Body of pancreas (tissue), 4 donors: ENCODE measurements at regions not wholly inside any gene's neighbourhood (a gene's known extent, or its start where the extent isn't known, plus 50 kb on each side); places are given as distances from the start of the nearest gene placed in this dataset.

Experiments used
- ATAC-seq: fragments of 150-250 bp; one replicate; pipeline ENCODE4 v1.9.1; 2016
- DNase-seq, 4 donors: peaks; one replicate each; pipeline ENCODE4 v3.0.0-alpha.2; 2019
- H3K27ac ChIP-seq, 4 donors: fragments of 200-600 bp; sonication (generic); 1 replicate in 3 of 4; 2 replicates in 1 of 4; pipeline versions ENCODE4 v1.5.1 to v1.6.1; 2016 to 2019; ENCODE audit warnings: mild to moderate bottlenecking in 1 of 4, mixed read lengths in 1 of 4, moderate library complexity in 1 of 4
- H3K27me3 ChIP-seq, 2 donors: fragments of 200-600 bp; sonication (generic); one replicate each; pipeline ENCODE4 v1.6.0; 2016; ENCODE audit warnings: mild to moderate bottlenecking in 1 of 2
- H3K36me3 ChIP-seq, 2 donors: fragments of 200-600 bp; sonication (generic); replicated peaks in 1 of 2; 2 replicates each; pipeline ENCODE4 v1.5.1; 2016; ENCODE audit warnings: low read depth in 2 of 2; ENCODE audit not compliant: insufficient read depth in 1 of 2
- H3K4me1 ChIP-seq: fragments of 200-600 bp; sonication (generic); one replicate; pipeline ENCODE4 v1.6.0; 2016
- H3K4me3 ChIP-seq, 2 donors: fragments of 200-600 bp; sonication (generic); 1 replicate in 1 of 2; 2 replicates in 1 of 2; pipeline ENCODE4 v1.5.1; 2016 to 2019
- H3K9me3 ChIP-seq, 3 donors: fragments of 200-600 bp; sonication (generic); 1 replicate in 2 of 3; 2 replicates in 1 of 3; pipeline ENCODE4 v1.5.1; 2016
- POLR2A ChIP-seq, 3 donors: fragments of 450-650 bp; IDR thresholded peaks; one replicate each; pipeline ENCODE4 v1.6.1; 2016; ENCODE audit warnings: antibody characterized with exemption in 3 of 3, mild to moderate bottlenecking in 2 of 3
- WGBS, 2 donors: methylation state at CpG; one replicate each; pipeline ENCODE4 v1.1.5; 2017; 5-methylcytosine and 5-hydroxymethylcytosine counted together
- intact Hi-C: fragments of 100-400 bp; cut with DNase I; formaldehyde crosslinking; loops from one replicate; pipeline ENCODE4 v1.15.1; 2023
- TF ChIP-seq, protein P1 (sequence below), 7 experiments: fragments of 450-650 bp in 4 of 7; fragments of 200-600 bp in 3 of 7; sonication (generic) in 3 of 7; IDR thresholded peaks; one replicate each; pipeline ENCODE4 v1.5.1; 2016 to 2019; ENCODE audit warnings: antibody characterized with exemption in 7 of 7

DNA sequence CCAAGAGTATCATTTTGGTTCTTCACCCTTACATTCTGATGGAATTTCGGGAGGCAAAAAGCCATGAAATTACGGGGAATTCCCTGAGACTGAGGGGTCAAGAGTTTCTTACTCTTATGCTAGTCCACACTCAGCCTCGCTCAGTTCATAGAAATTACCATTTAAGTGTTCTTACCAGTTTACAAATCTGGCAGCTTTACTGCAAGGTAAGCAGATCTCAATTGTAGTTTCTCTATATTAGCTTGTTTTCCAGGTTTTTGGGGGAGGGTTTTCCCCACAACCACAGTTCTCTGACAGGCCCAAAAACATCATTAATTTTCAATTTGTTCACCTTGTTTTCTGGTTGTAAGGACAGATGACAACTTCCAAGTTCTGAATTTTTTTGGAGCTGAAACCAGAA is 1028.4 kb downstream of the FAM181B start:
- no peak for DNase-seq

DNA sequence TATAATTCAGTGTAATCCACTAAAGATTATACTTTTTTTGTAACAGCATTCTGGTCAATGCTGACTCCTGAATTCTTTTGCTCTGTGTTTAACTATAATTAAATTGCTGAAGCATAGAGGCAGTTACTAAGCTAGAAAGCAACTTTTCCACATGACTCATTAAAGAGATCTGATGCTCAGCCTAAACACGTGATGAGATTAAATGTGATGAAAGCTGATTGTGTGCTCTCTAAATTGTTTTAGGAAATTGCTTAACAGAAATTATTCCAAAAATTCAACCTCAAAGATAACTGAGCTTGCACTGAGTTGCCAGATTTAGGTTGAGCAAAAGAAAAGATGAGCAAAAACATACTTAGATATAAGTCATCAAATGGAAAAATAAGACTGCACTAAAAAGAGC is 1033.6 kb downstream of the FAM181B start:
- TF ChIP-seq POLR2A (IDR thresholded peaks at IDR 0.05): no peak
- TF ChIP-seq, protein P1, sequence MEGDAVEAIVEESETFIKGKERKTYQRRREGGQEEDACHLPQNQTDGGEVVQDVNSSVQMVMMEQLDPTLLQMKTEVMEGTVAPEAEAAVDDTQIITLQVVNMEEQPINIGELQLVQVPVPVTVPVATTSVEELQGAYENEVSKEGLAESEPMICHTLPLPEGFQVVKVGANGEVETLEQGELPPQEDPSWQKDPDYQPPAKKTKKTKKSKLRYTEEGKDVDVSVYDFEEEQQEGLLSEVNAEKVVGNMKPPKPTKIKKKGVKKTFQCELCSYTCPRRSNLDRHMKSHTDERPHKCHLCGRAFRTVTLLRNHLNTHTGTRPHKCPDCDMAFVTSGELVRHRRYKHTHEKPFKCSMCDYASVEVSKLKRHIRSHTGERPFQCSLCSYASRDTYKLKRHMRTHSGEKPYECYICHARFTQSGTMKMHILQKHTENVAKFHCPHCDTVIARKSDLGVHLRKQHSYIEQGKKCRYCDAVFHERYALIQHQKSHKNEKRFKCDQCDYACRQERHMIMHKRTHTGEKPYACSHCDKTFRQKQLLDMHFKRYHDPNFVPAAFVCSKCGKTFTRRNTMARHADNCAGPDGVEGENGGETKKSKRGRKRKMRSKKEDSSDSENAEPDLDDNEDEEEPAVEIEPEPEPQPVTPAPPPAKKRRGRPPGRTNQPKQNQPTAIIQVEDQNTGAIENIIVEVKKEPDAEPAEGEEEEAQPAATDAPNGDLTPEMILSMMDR (IDR thresholded peaks at IDR 0.05): no peak
- intact Hi-C loops: no loop called here
- no peak for ATAC-seq
- Histone ChIP-seq H3K27me3 (no peaks in the 10 kb centered on the region), H3K4me1 (no peaks in the 10 kb centered on the region), H3K27ac (no peak overlapping the region), H3K9me3 (no peaks in the 10 kb centered on the region), H3K36me3 (no peaks in the 10 kb centered on the region), H3K4me3 (no peak overlapping the region)
- DNase-seq: no peak
- WGBS, 2 donors: 42 to 59% methylated on average over 1 of the region's 1 CpG

More for the DNA sequence above, 1028.4 kb downstream of the FAM181B start:
- Histone ChIP-seq H3K4me3 (no peak overlapping the region), H3K36me3 (no peaks in the 10 kb centered on the region), H3K27me3 (no peaks in the 10 kb centered on the region), H3K9me3 (no peaks in the 10 kb centered on the region), H3K4me1 (no peaks in the 10 kb centered on the region), H3K27ac (no peak overlapping the region)
- intact Hi-C loops: no loop called here
- TF ChIP-seq, protein P1 (IDR thresholded peaks at IDR 0.05): no peak
- TF ChIP-seq POLR2A (IDR thresholded peaks at IDR 0.05): no peak
- WGBS, 2 donors: 26 to 39% methylated on average over 3 of the region's 3 CpGs
- ATAC-seq: no peak

DNA sequence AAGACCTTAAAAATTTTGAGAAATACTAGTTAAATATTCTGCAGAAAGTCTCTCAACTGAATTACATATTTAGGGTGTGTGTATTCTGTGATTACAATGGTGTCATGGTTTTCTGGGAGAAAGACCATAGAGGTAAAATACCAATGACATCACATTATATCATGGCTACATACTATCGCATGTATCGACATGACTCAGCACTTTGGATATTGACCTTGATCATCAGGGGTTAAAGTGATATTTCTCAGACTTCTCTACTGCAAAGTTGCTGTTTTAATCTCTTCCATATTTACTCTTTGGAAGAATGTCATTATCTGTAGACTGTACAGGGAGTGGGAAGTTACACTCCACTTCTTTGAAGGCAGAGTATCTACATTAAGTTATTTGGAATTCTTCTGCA is 1046.6 kb downstream of the FAM181B start:
- TF ChIP-seq POLR2A (IDR thresholded peaks at IDR 0.05): no peak
- TF ChIP-seq, protein P1 (IDR thresholded peaks at IDR 0.05): no peak
- H3K4me1 ChIP-seq: no peaks in the 10 kb centered on the region
- no peaks in the 10 kb centered on the region for H3K9me3 ChIP-seq
- 85 to 91% methylated on average over 2 of the region's 2 CpGs for WGBS, 2 donors
- intact Hi-C loops: no loop called here
- H3K4me3 ChIP-seq: no peak overlapping the region
- no peak for DNase-seq
- H3K27me3 ChIP-seq: no peaks in the 10 kb centered on the region
- no peaks in the 10 kb centered on the region for H3K36me3 ChIP-seq
- no peak overlapping the region for H3K27ac ChIP-seq
- ATAC-seq: no peak

DNA sequence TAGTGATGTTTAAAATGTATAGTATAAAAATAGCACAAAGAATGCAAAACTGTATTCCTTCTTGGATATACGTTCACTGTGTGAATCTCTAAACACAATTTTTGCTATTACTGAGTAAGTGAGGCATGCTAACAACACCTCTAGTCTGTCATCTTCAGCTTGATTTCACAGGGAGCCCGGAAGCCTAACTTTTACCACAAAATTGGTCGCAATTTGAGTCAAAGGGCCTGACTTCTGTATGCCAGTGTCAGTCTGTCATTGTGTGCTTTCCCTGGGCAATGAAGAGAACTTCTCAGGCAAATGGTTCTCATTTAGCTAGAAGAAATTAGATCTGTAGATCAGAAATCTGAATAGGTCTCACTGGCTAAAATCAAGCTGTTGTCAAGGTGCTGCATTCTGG is 1059.5 kb downstream of the FAM181B start:
- Histone ChIP-seq H3K4me1 (no peaks in the 10 kb centered on the region), H3K9me3 (no peaks in the 10 kb centered on the region), H3K36me3 (no peaks in the 10 kb centered on the region), H3K27ac (no peak overlapping the region), H3K4me3 (no peak overlapping the region), H3K27me3 (no peaks in the 10 kb centered on the region)
- no peak for ATAC-seq
- TF ChIP-seq, protein P1 (IDR thresholded peaks at IDR 0.05): no peak
- TF ChIP-seq POLR2A (IDR thresholded peaks at IDR 0.05): no peak
- 43 to 58% methylated on average over 3 of the region's 3 CpGs for WGBS, 2 donors
- intact Hi-C loops: no loop called here
- DNase-seq: no peak

DNA sequence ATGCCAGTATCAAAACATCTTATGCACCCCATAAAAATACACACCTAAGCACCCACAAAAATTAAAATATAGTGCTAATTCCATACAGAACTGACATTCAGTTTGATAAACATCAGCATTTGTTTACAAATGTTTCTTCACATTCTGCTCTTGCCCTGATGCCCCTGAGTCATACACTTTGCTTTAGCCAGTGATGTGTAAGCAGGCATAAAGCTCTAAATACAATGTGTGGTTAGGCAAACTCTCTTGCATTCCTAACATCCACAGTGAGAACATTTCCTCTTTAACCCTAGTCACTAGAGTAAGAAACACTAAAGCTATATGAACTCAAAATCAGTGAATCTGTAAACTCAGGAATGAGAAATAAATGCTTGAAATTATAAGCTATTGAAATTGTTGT is 1060.7 kb downstream of the FAM181B start:
- intact Hi-C loops: no loop called here
- no peak for ATAC-seq
- TF ChIP-seq, protein P1 (IDR thresholded peaks at IDR 0.05): no peak
- no peak for TF ChIP-seq POLR2A (IDR thresholded peaks at IDR 0.05)
- no peaks in the 10 kb centered on the region for H3K27me3 ChIP-seq
- H3K9me3 ChIP-seq: no peaks in the 10 kb centered on the region
- H3K36me3 ChIP-seq: no peaks in the 10 kb centered on the region
- H3K4me1 ChIP-seq: no peaks in the 10 kb centered on the region
- DNase-seq: no peak
- H3K4me3 ChIP-seq: no peak overlapping the region
- H3K27ac ChIP-seq: no peak overlapping the region
